BE2C (cell line): ENCODE measurements at regions not wholly inside any gene's neighbourhood (a gene's known extent, or its start where the extent isn't known, plus 50 kb on each side); places are given as distances from the start of the nearest gene placed in this dataset.
A peak's percentile ranks its signal among the peaks of the same experiment; 100 is the strongest.

ENCODE experiments used
- DNase-seq: peaks from one replicate; pipeline ENCODE4 v3.0.0-alpha.2; 2020
- H3K27me3 ChIP-seq: fragments of 250-450 bp; sonication (Bioruptor Pico); 2 replicates; pipeline ENCODE4 v1.5.1; 2020; ENCODE audit warnings: mild to moderate bottlenecking
- H3K36me3 ChIP-seq: fragments of 250-450 bp; sonication (Bioruptor Pico); 2 replicates; pipeline ENCODE4 v1.5.1; 2020; ENCODE audit warnings: mild to moderate bottlenecking
- H3K4me1 ChIP-seq: fragments of 250-450 bp; sonication (Bioruptor Pico); 2 replicates; pipeline ENCODE4 v1.5.1; 2020
- H3K4me3 ChIP-seq: 2 replicates; pipeline ENCODE4 v1.5.1; 2011; ENCODE audit warnings: low read depth, low read length
- H3K9me3 ChIP-seq: fragments of 250-450 bp; sonication (Bioruptor Pico); 2 replicates; pipeline ENCODE4 v1.5.1; 2020
- TF ChIP-seq, protein P1 (sequence below): IDR thresholded peaks from 2 replicates; pipeline ENCODE4 v1.5.1; 2012; ENCODE audit warnings: mild to moderate bottlenecking, low read depth, low read length

DNA sequence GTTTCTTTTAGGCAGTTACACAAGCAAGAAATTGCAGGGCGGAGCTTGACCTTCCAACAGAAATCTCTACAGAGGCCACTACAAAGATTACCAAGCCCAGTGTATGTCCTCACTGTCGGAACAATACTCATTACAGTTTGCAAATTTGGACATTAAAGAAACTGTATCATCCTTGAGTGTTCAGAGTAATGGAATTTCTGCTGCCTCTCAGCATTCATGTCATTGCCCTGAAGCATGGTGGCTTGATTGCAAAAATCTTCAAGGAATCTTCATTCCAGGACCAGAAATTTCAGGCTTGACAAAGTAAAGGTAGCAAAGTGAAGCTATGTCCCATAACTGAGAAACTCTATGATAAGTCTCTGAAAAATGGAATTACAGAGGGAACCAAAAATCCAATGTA, 134.6 kb upstream of the MAP3K1 start:
- Histone ChIP-seq H3K27me3 (no peaks in the 10 kb centered on the region), H3K9me3 (no peaks in the 10 kb centered on the region), H3K4me1 (peaks cover 3% of the 10 kb centered on the region; the same call in 1 of the 2 replicates), H3K36me3 (no peaks in the 10 kb centered on the region), H3K4me3 (no peak overlapping the region)
- DNase-seq, result no peak
- TF ChIP-seq, protein P1, sequence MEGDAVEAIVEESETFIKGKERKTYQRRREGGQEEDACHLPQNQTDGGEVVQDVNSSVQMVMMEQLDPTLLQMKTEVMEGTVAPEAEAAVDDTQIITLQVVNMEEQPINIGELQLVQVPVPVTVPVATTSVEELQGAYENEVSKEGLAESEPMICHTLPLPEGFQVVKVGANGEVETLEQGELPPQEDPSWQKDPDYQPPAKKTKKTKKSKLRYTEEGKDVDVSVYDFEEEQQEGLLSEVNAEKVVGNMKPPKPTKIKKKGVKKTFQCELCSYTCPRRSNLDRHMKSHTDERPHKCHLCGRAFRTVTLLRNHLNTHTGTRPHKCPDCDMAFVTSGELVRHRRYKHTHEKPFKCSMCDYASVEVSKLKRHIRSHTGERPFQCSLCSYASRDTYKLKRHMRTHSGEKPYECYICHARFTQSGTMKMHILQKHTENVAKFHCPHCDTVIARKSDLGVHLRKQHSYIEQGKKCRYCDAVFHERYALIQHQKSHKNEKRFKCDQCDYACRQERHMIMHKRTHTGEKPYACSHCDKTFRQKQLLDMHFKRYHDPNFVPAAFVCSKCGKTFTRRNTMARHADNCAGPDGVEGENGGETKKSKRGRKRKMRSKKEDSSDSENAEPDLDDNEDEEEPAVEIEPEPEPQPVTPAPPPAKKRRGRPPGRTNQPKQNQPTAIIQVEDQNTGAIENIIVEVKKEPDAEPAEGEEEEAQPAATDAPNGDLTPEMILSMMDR, result no peak

DNA sequence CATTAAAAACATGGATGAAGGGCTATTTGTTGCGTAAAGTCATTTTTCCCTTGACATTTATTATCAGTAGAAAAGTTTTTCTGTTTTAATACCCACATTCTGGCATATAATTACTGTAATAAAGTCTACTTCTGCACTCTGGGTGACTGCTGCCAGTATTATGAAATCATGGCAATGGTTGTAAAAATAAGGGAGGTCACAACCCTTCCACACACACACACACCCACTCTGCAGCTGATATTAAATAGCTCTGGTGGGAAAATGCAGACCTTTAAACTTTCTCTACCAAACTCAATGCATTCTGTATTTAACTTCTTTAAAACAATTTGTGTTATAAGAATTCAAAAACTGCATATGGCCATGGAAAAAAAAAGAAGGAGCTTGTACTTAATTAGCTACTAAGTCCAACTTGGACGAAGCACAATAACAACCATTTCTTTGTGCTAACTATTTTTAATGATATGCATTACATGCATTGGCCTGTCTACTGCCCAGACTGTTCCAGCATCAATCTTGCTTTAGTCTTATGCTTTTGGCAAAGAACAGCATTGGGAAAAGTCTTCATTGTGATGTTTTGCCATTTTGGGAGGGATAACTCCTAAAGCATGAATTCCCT, 137.6 kb upstream of the MAP3K1 start:
- TF ChIP-seq, protein P1, result no peak
- Histone ChIP-seq H3K27me3 (no peaks in the 10 kb centered on the region), H3K4me1 (peaks cover 7% of the 10 kb centered on the region), H3K36me3 (no peaks in the 10 kb centered on the region), H3K4me3 (no peak overlapping the region), H3K9me3 (no peaks in the 10 kb centered on the region)
- no peak for DNase-seq

DNA sequence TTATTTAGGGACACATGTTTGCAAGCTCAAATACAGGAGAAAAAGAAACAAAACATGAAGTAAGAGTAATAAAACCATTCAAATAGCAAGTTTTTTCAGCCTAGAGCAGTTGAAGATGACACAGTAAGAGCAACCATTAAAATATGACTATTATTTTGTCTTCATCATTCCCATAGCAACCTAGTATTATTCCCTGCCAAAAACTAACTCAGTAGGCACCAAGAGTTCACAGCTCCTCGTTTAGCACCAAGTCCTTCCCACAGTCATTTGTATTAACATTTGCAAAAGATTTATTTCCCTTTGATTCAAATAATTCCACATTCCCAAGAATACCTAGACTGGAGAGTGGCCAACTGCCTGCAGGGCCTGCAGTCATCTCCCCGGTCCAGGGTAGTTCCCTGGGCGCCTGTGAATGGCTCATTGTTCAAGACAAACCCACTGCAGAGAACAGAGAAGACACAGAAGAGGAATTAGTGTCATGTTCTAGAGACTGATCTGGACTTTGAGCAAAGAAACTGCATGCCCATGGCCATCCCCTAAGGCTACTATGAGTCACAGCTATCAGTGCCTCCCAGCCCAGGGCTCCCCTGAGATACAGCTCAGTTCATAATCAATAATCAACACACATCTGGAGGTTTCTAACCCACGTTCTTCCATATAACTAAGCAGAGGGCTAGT, 139.1 kb upstream of the MAP3K1 start:
- no peaks in the 10 kb centered on the region for H3K36me3 ChIP-seq
- peaks cover 7% of the 10 kb centered on the region for H3K4me1 ChIP-seq
- peak; percentile 40 for DNase-seq
- TF ChIP-seq, protein P1, result no peak
- H3K27me3 ChIP-seq, result no peaks in the 10 kb centered on the region
- H3K4me3 ChIP-seq, result no peak overlapping the region
- no peaks in the 10 kb centered on the region; the same call in 1 of the 2 replicates for H3K9me3 ChIP-seq

GRCh38 chr5:56674441-56674840, 140.9 kb upstream of the MAP3K1 start:
- Histone ChIP-seq H3K36me3 (no peaks in the 10 kb centered on the region), H3K4me3 (no peak overlapping the region), H3K27me3 (no peaks in the 10 kb centered on the region), H3K9me3 (no peaks in the 10 kb centered on the region; the same call in 1 of the 2 replicates), H3K4me1 (peaks cover 7% of the 10 kb centered on the region)
- DNase-seq, result no peak
- TF ChIP-seq, protein P1, result no peak

DNA sequence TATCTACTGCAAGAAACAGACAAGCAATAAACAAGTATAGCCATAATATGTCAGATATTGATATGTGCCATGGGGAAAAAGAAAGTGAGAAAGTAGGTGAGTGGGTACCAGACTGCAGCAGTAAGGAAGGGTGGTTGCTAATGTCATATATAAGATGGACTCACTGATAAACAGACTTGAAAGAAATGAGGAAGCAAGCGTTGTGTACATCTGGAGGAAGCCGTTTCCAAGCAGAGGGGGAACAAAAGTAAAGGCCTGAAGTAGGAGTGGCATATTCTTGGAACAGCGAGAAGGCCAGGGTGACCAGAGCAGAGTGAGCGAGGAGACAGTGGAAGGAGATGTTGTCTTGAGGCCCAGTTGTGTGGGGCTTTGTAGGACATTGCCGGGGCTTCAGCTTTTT, 142.2 kb upstream of the MAP3K1 start:
- no peaks in the 10 kb centered on the region for H3K27me3 ChIP-seq
- H3K9me3 ChIP-seq, result no peaks in the 10 kb centered on the region; the same call in 1 of the 2 replicates
- no peaks in the 10 kb centered on the region for H3K36me3 ChIP-seq
- H3K4me3 ChIP-seq, result no peak overlapping the region
- DNase-seq, result no peak
- TF ChIP-seq, protein P1, result no peak
- H3K4me1 ChIP-seq, result peaks cover 7% of the 10 kb centered on the region

- H3K4me3 ChIP-seq, result no peak overlapping the region
Observed at GRCh38 chr5:56671571-56671970, 143.8 kb upstream of the MAP3K1 start.

More at GRCh38 chr5:56671571-56671970, 143.8 kb upstream of the MAP3K1 start:
- H3K36me3 ChIP-seq, result no peaks in the 10 kb centered on the region
- DNase-seq, result no peak
- peaks cover 7% of the 10 kb centered on the region for H3K4me1 ChIP-seq
- H3K27me3 ChIP-seq, result no peaks in the 10 kb centered on the region
- TF ChIP-seq, protein P1, result no peak
- H3K9me3 ChIP-seq, result no peaks in the 10 kb centered on the region; the same call in 1 of the 2 replicates
